ENCODE measurements at regions not wholly inside any gene's neighbourhood (a gene's known extent, or its start where the extent isn't known, plus 50 kb on each side); places are given as distances from the start of the nearest gene placed in this dataset.
A peak's percentile ranks its signal among the peaks of the same experiment; 100 is the strongest.

GRCh38 chr15:58303236-58303635 is 128.6 kb upstream of the LIPC start:
- TF ChIP-seq CTCF (IDR thresholded peaks at IDR 0.05), result no peak
- TF ChIP-seq EZH2phosphoT487 (IDR thresholded peaks at IDR 0.05), result no peak
- no peak for TF ChIP-seq EZH2 (IDR thresholded peaks at IDR 0.05)
- Histone ChIP-seq H3K4me3 (no peak overlapping the region), H3K79me2 (ENCODE audit: low read depth) (no peaks in the 10 kb centered on the region), H3K27me3 (no peaks in the 10 kb centered on the region), H3K4me2 (no peak overlapping the region), H3K4me1 (peaks cover 22% of the 10 kb centered on the region), H4K20me1 (ENCODE audit: low read depth) (no peaks in the 10 kb centered on the region), H3F3A (ENCODE audit: low read depth) (peaks cover 27% of the 10 kb centered on the region), H2AFZ (replicated peaks) (peak overlapping the region; percentile 30), H3K36me3 (no peaks in the 10 kb centered on the region), H3K27ac (no peak overlapping the region), H3K9me3 (ENCODE audit: low read depth) (no peaks in the 10 kb centered on the region), H3K9ac (no peak overlapping the region)
- Mint-ChIP-seq H3K27ac (no peak overlapping the region), H3K4me3 (no peak overlapping the region), H3K4me1 (peaks cover 39% of the 10 kb centered on the region), H3K9me3 (peaks cover 19% of the 10 kb centered on the region), H3K36me3 (peaks cover 4% of the 10 kb centered on the region), H3K27me3 (ENCODE audit: insufficient read depth, low read depth) (peaks cover 7% of the 10 kb centered on the region)
- DNase-seq (ENCODE audit: low spot score), result no peak

GRCh38 chr15:58306591-58307312 is 125.0 kb upstream of the LIPC start:
- peaks cover 49% of the 10 kb centered on the region for H3K4me1 Mint-ChIP-seq
- TF ChIP-seq EZH2 (IDR thresholded peaks at IDR 0.05) (no peak), CTCF (IDR thresholded peaks at IDR 0.05) (no peak), EZH2phosphoT487 (IDR thresholded peaks at IDR 0.05) (no peak)
- H2AFZ ChIP-seq (replicated peaks), result peak overlapping the region; percentile 64
- H3F3A ChIP-seq (ENCODE audit: low read depth), result peaks cover 26% of the 10 kb centered on the region
- H3K9ac ChIP-seq, result no peak overlapping the region
- peak; percentile 7 for DNase-seq (ENCODE audit: low spot score)
- H3K4me3 Mint-ChIP-seq, result peak overlapping the region; percentile 19
- no peak overlapping the region for H3K4me3 ChIP-seq
- H4K20me1 ChIP-seq (ENCODE audit: low read depth), result no peaks in the 10 kb centered on the region
- H3K4me1 ChIP-seq, result peaks cover 28% of the 10 kb centered on the region
- H3K9me3 Mint-ChIP-seq, result peaks cover 2% of the 10 kb centered on the region
- H3K36me3 ChIP-seq, result no peaks in the 10 kb centered on the region
- H3K27ac Mint-ChIP-seq, result peak overlapping the region; percentile 85
- no peaks in the 10 kb centered on the region for H3K27me3 ChIP-seq
- H3K4me2 ChIP-seq, result peak overlapping the region; percentile 57
- peaks cover 2% of the 10 kb centered on the region for H3K36me3 Mint-ChIP-seq
- H3K79me2 ChIP-seq (ENCODE audit: low read depth), result no peaks in the 10 kb centered on the region
- H3K27me3 Mint-ChIP-seq (ENCODE audit: insufficient read depth, low read depth), result peaks cover 8% of the 10 kb centered on the region
- no peaks in the 10 kb centered on the region for H3K9me3 ChIP-seq (ENCODE audit: low read depth)
- peak overlapping the region; percentile 54 for H3K27ac ChIP-seq

GRCh38 chr15:58307313-58307961 is 124.4 kb upstream of the LIPC start:
- H3K4me1 Mint-ChIP-seq, result peaks cover 49% of the 10 kb centered on the region
- H3K36me3 Mint-ChIP-seq, result peaks cover 2% of the 10 kb centered on the region
- Histone ChIP-seq H3K4me1 (peaks cover 28% of the 10 kb centered on the region), H2AFZ (replicated peaks) (peak overlapping the region; percentile 64), H3K27ac (peak overlapping the region; percentile 54), H4K20me1 (ENCODE audit: low read depth) (no peaks in the 10 kb centered on the region), H3K79me2 (ENCODE audit: low read depth) (no peaks in the 10 kb centered on the region), H3K9ac (no peak overlapping the region), H3K27me3 (no peaks in the 10 kb centered on the region), H3K4me2 (peak overlapping the region; percentile 57), H3K36me3 (no peaks in the 10 kb centered on the region), H3F3A (ENCODE audit: low read depth) (peaks cover 26% of the 10 kb centered on the region), H3K9me3 (ENCODE audit: low read depth) (no peaks in the 10 kb centered on the region), H3K4me3 (no peak overlapping the region)
- H3K27ac Mint-ChIP-seq, result peak overlapping the region; percentile 85
- peak; percentile 71 for DNase-seq (ENCODE audit: low spot score)
- peaks cover 2% of the 10 kb centered on the region for H3K9me3 Mint-ChIP-seq
- peak overlapping the region; percentile 19 for H3K4me3 Mint-ChIP-seq
- TF ChIP-seq EZH2phosphoT487 (IDR thresholded peaks at IDR 0.05), result no peak
- TF ChIP-seq CTCF (IDR thresholded peaks at IDR 0.05), result no peak
- TF ChIP-seq EZH2 (IDR thresholded peaks at IDR 0.05), result no peak
- H3K27me3 Mint-ChIP-seq (ENCODE audit: insufficient read depth, low read depth), result peaks cover 8% of the 10 kb centered on the region

Data from neural progenitor cell (in vitro differentiated cells).